ENCODE measurements at regions not wholly inside any gene's neighbourhood (a gene's known extent, or its start where the extent isn't known, plus 50 kb on each side); places are given as distances from the start of the nearest gene placed in this dataset.
A peak's percentile ranks its signal among the peaks of the same experiment; 100 is the strongest.

GRCh38 chr12:124448241-124448954 is 119.0 kb downstream of the NCOR2 start:
- no peak overlapping the region for H4K5ac ChIP-seq (ENCODE audit: low read depth, low read length)
- no peak overlapping the region for H3K4me2 ChIP-seq (ENCODE audit: low read depth, low read length)
- ChIA-PET POLR2A (ENCODE audit: unreplicated experiment) (no interaction called here), CTCF (no interaction called here)
- no peak overlapping the region for H3K27ac ChIP-seq (ENCODE audit: insufficient read depth, low read length)
- no peaks in the 10 kb centered on the region for H3K9me3 ChIP-seq (ENCODE audit: control insufficient read depth, insufficient read depth, low read length)
- 92% methylated on average over 10 of the region's 23 CpGs; no CpG with 5 or more reads in 1 of the 2 experiments for WGBS, 2 experiments (ENCODE audit: extremely low coverage in 2 of 2, insufficient read length in 1 of 2)
- H4K91ac ChIP-seq (ENCODE audit: insufficient read depth, low read depth, low read length), result no peak overlapping the region
- peaks cover 23% of the 10 kb centered on the region; the same call in 1 of the 2 replicates for H3K36me3 ChIP-seq (ENCODE audit: control insufficient read depth, insufficient read depth, low read length)
- ATAC-seq (ENCODE audit: low read depth) (no peak), DNase-seq (no peak)
- no peak overlapping the region for H2BK15ac ChIP-seq (ENCODE audit: low read depth, low read length)
- H3K14ac ChIP-seq (replicated peaks; ENCODE audit: low read depth, low read length), result no peak overlapping the region
- 0 out of 2 replicates have a peak overlapping the region, but pooled peaks have one; percentile 35 for H2AK5ac ChIP-seq (ENCODE audit: low read depth, low read length)
- H3K56ac ChIP-seq (ENCODE audit: extremely low read depth, insufficient read depth, low read length), result no peak overlapping the region
- H3K18ac ChIP-seq (ENCODE audit: low read depth, low read length), result no peak overlapping the region
- no peak overlapping the region for H4K8ac ChIP-seq (ENCODE audit: low read depth in 2 of 2, low read length in 2 of 2)
- H3K4me1 ChIP-seq (ENCODE audit: control insufficient read depth, insufficient read depth, low read length), result peaks cover 16% of the 10 kb centered on the region
- no peak overlapping the region for H2BK120ac ChIP-seq (ENCODE audit: low read depth, low read length)
- no peak overlapping the region for H3K9ac ChIP-seq (ENCODE audit: low read depth, low read length)
- no peak overlapping the region for H3K4ac ChIP-seq (ENCODE audit: low read depth, low read length)
- dilution Hi-C loops (cut with HindIII; ENCODE audit: low sequenced_read_pairs, unreplicated experiment), result no loop called here
- intact Hi-C loops (cut with micrococcal nuclease), result no loop called here
- in situ Hi-C loops (cut with MboI; ENCODE audit: low sequenced_read_pairs), result no loop called here
- BruUV-seq (replicated peaks), result no TSS peak
- TF ChIP-seq POLR2A (IDR thresholded peaks at IDR 0.05; ENCODE audit: low read depth, low read length) (no peak), MAZ (IDR thresholded peaks at IDR 0.05; ENCODE audit: borderline replicate concordance, low read depth, low read length) (no peak), SMC3 (IDR thresholded peaks at IDR 0.05; ENCODE audit: low read depth, low read length) (no peak), FOS (IDR thresholded peaks at IDR 0.05; ENCODE audit: low read depth, low read length) (no peak), RFX5 (IDR thresholded peaks at IDR 0.05; ENCODE audit: low read depth, low read length) (no peak), BHLHE40 (IDR thresholded peaks at IDR 0.05; ENCODE audit: low read depth, low read length) (no peak), NFE2L2 (IDR thresholded peaks at IDR 0.05; ENCODE audit: low read depth, low read length) (no peak), CHD1 (IDR thresholded peaks at IDR 0.05; ENCODE audit: low read depth, low read length) (no peak), MXI1 (IDR thresholded peaks at IDR 0.05; ENCODE audit: borderline replicate concordance, low read depth, low read length) (no peak)
- H4K20me1 ChIP-seq (ENCODE audit: insufficient read depth, low read length), result peaks cover 34% of the 10 kb centered on the region
- H3K79me1 ChIP-seq (ENCODE audit: low read depth in 1 of 2, low read length in 2 of 2), result peaks cover 12 to 78% of the 10 kb centered on the region in 2 experiments
- H3K27me3 ChIP-seq (ENCODE audit: control insufficient read depth, insufficient read depth, low read length), result no peaks in the 10 kb centered on the region
- peak overlapping the region; percentile 39; the same call in 1 of the 2 replicates for H3K23ac ChIP-seq (ENCODE audit: low read depth, low read length)
- no peak overlapping the region for H2BK20ac ChIP-seq (ENCODE audit: low read depth, low read length)
- no peak overlapping the region for H2AFZ ChIP-seq (replicated peaks; ENCODE audit: low read length, poor library complexity)
- peaks cover 9% of the 10 kb centered on the region for H3K9me1 ChIP-seq (ENCODE audit: insufficient read depth, low read length)
- H2BK5ac ChIP-seq (ENCODE audit: low read depth, low read length, poor library complexity, severe bottlenecking), result no peak overlapping the region
- H2AK9ac ChIP-seq (replicated peaks; ENCODE audit: low read depth, low read length, poor library complexity), result peak overlapping the region; percentile 25
- H3K4me3 ChIP-seq (ENCODE audit: insufficient read depth, low read depth, low read length), result no peak overlapping the region

All from IMR-90 (cell line).